ENCODE measurements at regions not wholly inside any gene's neighbourhood (a gene's known extent, or its start where the extent isn't known, plus 50 kb on each side); places are given as distances from the start of the nearest gene placed in this dataset.
"Not testable (repeated sequence)": the region's sequence is repeated elsewhere in the genome, so short reads cannot be mapped to it uniquely, and the experiment has no call there.

GRCh38 chr2:234172532-234172931, 122.0 kb downstream of the SPP2 start:
- FAIRE-seq (no peak), DNase-seq (ENCODE audit: low spot score in 2 of 2) (no peak)

DNA sequence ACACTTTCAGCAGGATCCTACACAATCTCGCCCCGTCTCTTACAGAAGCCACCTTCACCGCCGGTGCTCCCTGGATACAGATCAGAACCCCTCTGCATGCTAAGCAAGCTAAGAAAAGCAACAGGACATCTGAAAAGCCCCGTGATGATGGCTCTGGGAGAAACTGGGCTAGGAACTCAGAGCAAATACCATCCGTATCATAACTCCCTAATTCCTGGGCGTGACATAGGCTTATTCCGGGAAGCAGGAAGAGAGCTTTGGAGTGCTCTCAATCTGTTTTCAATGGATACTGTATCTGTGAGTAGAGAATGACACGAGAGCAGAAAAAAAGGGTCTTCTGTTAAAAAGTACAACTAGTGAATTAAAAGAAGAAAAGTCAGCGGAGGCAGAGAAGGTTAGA, 121.6 kb downstream of the SPP2 start:
- DNase-seq (ENCODE audit: low spot score in 2 of 2) (no peak), FAIRE-seq (no peak)

- no peak for FAIRE-seq
- DNase-seq (ENCODE audit: low spot score in 2 of 2): no peak
Observed at GRCh38 chr2:234171666-234172065, 121.2 kb downstream of the SPP2 start.

DNA sequence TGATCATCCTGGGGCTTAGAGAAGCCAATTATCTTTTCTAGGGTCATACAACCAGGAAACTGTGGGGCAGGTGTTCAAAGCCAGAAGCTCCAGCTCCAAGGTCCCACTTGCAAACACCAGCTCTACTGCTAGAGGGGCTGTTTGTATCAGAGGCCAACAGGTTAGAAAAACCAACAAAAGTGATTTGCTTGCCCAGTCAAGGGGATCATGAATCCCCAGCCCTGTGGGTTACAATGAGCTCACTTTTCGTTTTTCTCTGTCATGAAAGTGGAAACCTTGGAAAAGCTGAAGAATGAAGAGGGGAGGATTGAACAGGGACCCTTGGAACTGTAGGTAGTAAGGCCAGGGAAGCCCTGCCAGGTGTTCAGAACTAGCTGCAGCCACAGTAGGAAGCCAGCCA, 119.2 kb downstream of the SPP2 start:
- no peak for FAIRE-seq
- no peak for DNase-seq (ENCODE audit: low spot score in 2 of 2)

- not testable (repeated sequence) for FAIRE-seq; DNase-seq (ENCODE audit: low spot score in 2 of 2)
Observed at GRCh38 chr2:234168605-234169570, 118.4 kb downstream of the SPP2 start.

- DNase-seq (ENCODE audit: low spot score in 2 of 2) (no peak), FAIRE-seq (no peak)
Observed at GRCh38 chr2:234166531-234166930, 116.0 kb downstream of the SPP2 start.

DNA sequence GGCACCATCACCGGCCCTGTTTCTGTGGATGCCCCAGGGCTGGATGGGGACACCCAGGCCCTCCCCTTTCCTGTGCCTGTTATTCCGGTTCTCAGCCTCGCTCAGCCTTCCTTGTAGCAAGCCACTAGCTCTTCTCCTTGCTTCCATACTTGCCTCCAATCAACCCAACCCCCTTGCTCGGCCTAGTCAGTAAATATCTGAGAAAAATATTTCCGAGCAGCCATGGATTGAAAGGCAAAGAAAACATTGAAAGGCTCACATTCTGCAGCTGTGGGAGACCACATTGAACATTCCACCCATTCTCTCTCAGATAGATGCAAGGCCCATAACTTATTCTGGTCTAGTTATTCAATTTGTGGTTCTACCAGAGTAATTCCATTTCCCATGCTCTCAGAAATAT, 114.9 kb downstream of the SPP2 start:
- FAIRE-seq: no peak

DNA sequence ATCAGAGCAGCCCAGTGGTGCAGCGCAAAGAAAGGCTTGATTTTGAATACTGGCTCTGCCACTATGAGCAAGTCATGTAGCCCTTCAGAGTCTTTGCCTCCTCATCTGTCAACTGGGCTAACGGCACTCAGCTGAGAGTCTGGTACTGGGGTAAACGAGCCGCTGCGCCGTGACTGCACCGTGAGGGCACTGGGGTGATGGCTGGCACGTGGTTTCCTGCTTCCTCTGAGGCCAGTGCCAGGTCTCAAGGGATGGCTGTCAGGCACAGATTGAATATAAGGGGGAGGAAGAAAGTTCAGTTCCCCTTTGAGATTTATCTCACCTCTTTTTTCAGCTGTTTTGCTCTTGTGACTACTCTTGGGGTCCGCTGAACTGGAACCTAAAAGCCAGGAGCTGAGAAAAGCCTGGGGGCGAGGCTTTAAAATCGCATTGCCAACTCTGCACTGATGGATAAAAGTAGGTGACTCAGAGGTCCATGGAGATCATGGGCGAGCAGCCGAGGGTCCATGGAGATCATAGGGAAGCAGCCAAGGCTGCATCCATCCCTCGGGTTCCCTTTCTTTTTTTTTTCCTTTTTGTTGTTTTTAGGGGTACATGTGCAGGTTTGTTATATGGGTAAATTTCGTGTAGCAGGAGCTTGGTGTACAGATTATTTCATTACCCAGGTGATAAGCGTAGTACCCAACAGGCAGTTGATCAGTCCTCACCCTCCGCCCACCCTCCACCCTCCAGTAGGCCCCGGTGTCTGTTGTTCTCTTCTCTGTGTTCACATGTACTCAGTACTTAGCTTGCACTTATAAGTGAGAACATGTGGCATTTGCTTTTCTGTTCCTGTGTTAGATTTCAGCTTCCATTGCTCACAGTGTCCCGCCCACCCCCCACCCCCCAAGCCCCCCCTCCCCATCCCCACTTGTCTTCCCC, 114.3 kb downstream of the SPP2 start:
- DNase-seq (ENCODE audit: low spot score in 2 of 2) (no peak), FAIRE-seq (no peak)

More for the DNA sequence above, 114.9 kb downstream of the SPP2 start:
- no peak for DNase-seq (ENCODE audit: low spot score in 2 of 2)

DNA sequence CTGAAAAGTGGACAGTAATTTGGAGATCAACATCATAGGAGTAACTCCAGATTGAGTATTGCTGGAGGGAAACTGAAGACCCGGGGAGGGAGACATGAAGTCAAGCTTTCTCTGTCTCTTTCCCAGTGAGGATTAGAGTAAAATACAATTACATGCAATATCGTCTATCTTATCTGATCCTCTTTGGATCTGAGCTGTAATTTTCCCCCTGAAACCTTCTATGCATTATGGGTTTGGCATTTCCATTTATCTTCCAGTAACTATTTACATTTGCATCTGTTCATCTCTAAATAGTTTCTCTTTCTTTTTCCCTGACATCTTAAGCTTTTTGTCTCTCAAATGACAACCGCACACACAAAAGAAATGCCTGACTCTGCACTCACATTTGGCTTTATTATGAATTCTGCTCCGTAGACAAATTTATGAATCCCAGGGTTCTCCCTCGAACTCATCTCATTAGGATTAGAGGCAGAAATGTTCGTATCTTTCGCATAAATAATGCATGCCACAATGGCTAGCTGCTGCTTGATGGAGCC, 113.1 kb downstream of the SPP2 start:
- FAIRE-seq: no peak
- no peak for DNase-seq (ENCODE audit: low spot score in 2 of 2)

GRCh38 chr2:234162861-234163260, 112.4 kb downstream of the SPP2 start:
- FAIRE-seq (no peak), DNase-seq (ENCODE audit: low spot score in 2 of 2) (no peak)

- FAIRE-seq (no peak), DNase-seq (ENCODE audit: low spot score in 2 of 2) (no peak)
Observed at GRCh38 chr2:234161932-234162331, 111.4 kb downstream of the SPP2 start.

DNA sequence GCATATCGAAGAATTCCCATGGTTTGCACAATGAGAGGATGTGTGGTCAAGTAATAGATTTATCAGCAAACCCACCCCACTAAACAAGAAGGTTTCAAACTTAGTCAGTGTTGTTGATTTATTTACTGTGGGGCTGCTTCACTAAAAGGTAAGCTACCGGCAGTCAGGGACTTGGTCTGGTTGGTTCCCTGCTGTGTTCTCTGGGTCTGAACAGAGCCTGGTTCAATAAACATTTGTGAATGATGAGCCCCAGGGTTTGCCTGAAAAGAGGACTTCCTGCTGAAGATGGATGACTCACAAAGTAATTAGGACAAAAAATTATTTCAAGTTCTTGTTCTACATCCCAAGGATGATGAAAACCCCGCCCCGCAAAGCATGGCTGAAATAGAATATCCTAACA, 108.3 kb downstream of the SPP2 start:
- DNase-seq (ENCODE audit: low spot score in 2 of 2): no peak
- no peak for FAIRE-seq

DNA sequence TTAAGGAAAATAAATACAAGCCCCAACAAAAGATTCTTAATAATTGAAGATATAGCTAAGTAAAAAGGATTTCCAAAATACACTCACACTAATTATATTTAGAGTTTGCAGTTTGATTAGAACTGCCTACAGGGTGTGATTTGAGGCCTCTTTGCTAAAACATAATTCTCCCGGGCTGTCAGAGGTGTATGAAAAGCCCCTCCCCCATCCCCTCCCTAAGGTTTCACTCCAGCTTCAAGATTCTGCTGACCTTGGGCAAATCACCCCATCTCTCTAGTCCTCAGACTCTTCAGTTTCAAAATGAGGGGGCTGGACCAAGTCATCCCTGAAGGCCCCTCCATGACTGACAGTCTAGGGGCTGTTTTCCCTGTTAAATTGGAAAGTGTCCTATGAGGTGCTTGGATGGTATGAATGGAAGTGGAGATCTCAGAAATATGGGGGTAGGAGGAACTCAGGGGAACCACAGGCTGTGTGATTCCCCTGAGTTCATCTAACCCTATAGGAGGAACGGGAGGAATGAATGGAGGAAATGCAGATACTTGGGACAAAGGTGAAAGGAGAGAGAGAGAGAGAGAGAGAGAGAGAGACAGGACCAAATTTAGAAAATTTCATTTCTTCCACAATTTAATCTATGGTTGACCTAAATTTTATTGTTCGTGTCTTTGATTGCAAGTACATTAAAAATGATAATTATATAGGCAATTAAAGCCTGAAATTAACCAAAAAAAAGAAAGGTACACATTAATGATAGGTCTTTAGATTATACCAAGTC, 107.5 kb downstream of the SPP2 start:
- no peak for DNase-seq (ENCODE audit: low spot score in 2 of 2)
- FAIRE-seq: no peak

DNA sequence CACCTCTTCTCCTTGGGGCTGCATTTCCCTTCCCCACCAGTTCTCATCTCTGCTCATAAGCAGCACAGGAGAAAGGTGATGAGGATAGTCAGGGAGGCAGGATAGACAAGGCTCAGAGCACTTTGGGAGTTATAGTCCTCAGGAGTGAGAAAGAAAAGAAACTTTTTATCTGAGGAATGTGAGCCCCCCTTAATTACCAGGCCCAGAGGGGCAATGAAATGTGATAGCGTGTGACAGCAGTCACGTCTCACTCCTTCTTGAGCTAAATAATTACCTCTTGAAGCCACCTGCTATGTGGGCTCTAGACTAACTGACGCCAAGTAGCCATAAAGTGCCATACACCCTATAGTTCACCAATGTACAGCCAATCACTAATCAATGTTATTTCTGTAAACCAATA, 105.8 kb downstream of the SPP2 start:
- FAIRE-seq: no peak
- DNase-seq (ENCODE audit: low spot score in 2 of 2): no peak

DNA sequence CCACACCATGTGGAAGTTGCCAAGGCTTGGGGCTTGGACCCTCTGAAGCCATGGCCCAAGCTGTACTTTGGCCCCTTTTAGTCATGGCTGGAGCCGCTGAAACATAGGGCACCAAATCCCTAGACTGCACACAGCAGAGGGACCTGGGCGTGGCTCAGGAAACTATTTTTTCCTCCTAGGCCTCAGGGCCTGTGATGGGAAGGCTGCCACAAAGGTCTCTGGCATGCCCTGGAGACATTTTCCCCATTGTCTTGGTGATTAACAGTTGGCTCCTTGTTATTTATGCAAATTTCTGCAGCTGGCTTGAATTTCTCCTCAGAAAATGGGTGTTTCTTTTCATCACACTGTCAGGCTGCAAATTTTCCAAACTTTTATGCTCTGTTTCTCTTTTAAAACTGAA, 102.3 kb downstream of the SPP2 start:
- not testable (repeated sequence) for FAIRE-seq; DNase-seq (ENCODE audit: low spot score in 2 of 2)

GRCh38 chr2:234147335-234147861, 96.9 kb downstream of the SPP2 start:
- DNase-seq (ENCODE audit: low spot score in 2 of 2) (no peak), FAIRE-seq (no peak)

DNA sequence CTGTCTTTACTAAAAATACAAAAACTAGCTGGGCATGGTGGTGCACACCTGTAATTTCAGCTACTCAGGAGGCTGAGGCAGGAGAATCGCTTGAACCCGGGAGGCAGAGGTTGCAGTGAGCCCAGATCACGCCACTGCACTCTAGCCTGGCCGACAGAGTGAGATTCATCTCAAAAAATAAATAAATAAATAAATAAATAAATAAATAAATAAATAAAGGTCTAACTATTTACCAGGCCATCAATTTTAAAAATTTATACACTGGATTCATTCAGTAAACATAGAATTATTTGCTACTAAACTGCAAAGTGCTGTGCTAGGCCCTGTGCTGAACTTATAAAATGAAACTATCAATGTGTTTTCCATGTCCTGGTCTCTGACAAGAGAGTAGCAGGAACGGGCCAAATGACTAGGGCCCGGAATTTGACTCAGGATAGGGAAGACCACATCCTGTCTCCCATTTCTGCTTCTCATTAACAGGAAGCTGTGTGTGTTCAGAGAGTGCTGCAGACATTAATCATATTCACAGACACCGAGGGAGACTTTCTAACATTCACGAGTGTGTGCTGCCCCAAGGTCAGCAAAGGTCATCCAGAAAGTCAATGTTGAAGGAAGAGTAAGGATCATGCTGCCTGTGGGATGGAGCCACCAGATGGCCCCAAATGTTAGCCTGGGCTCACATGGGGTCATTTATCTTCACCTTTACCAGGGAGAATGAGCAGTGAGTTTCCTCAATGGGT, 95.8 kb downstream of the SPP2 start:
- DNase-seq (ENCODE audit: low spot score in 2 of 2): no peak
- FAIRE-seq: no peak

DNA sequence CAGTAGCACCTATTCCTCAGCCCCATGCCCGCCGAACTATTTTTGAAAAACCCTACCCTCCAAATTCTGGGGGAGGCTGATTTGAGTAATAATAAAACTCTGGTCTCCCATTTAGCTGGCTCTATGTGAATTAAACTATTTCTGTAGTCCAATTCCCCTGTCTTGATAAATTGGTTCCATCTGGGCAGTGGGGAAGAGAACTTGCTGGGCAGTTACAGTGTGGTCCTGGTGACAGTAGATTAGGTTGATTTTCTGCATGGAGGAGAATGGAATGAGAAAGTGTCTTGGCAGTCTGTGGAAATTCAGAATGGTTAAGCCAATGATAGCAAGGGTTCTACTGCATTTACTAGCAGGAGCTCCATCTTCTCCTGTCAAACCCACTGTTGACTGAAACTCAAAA, 95.0 kb downstream of the SPP2 start:
- FAIRE-seq: no peak
- no peak for DNase-seq (ENCODE audit: low spot score in 2 of 2)

GRCh38 chr2:234145057-234145456, 94.6 kb downstream of the SPP2 start:
- no peak for FAIRE-seq
- no peak for DNase-seq (ENCODE audit: low spot score in 2 of 2)
